ENCODE measurements at regions not wholly inside any gene's neighbourhood (a gene's known extent, or its start where the extent isn't known, plus 50 kb on each side); places are given as distances from the start of the nearest gene placed in this dataset.
"Not testable (repeated sequence)": the region's sequence is repeated elsewhere in the genome, so short reads cannot be mapped to it uniquely, and the experiment has no call there.

GRCh38 chr6:133787859-133788505 lies 100.9 kb upstream of the TCF21 start:
- POLR2A ChIA-PET (ENCODE audit: unreplicated experiment), result no interaction called here
- H2AFZ ChIP-seq (ENCODE audit: low read length), result no peak overlapping the region
- no peaks in the 10 kb centered on the region for H3K79me2 ChIP-seq (ENCODE audit: low read length)
- DNase-seq (no peak), ATAC-seq (no peak)
- intact Hi-C loops (cut with micrococcal nuclease), result no loop called here
- H3K9me3 ChIP-seq (ENCODE audit: low read length), result no peaks in the 10 kb centered on the region
- no peak overlapping the region for H3K4me3 ChIP-seq (ENCODE audit: low read length)
- no peaks in the 10 kb centered on the region for H3K36me3 ChIP-seq (ENCODE audit: low read depth, low read length)
- no peak overlapping the region for H3K9ac ChIP-seq (ENCODE audit: low read length)
- no peak for TF ChIP-seq EZH2 (IDR thresholded peaks at IDR 0.05; ENCODE audit: low read length, unreplicated experiment)
- TF ChIP-seq EZH2phosphoT487 (IDR thresholded peaks at IDR 0.05; ENCODE audit: borderline replicate concordance, low read length), result no peak
- TF ChIP-seq CTCF (conservative IDR thresholded peaks at IDR 0.05; ENCODE audit: low read depth, low read length), result no peak
- BruUV-seq (replicated peaks), result no TSS peak
- H4K20me1 ChIP-seq (ENCODE audit: low read length), result no peaks in the 10 kb centered on the region
- H3K4me1 ChIP-seq (ENCODE audit: insufficient read depth, low read length), result no peaks in the 10 kb centered on the region
- no peaks in the 10 kb centered on the region for H3F3A ChIP-seq (ENCODE audit: low read length, unreplicated experiment)
- no peak overlapping the region for H3K4me2 ChIP-seq (ENCODE audit: low read length)
- no peaks in the 10 kb centered on the region for H3K27me3 ChIP-seq (ENCODE audit: low read length)
- CTCF ChIA-PET, result no interaction called here
- H3K27ac ChIP-seq (ENCODE audit: low read length), result no peak overlapping the region
- no peaks in the 10 kb centered on the region for H3K9me2 ChIP-seq (replicated peaks; ENCODE audit: low read length)

GRCh38 chr6:133788556-133788955 lies 100.4 kb upstream of the TCF21 start:
- H3K4me3 ChIP-seq (ENCODE audit: low read length), result no peak overlapping the region
- DNase-seq, result no peak
- no peaks in the 10 kb centered on the region for H3F3A ChIP-seq (ENCODE audit: low read length, unreplicated experiment)
- H3K4me1 ChIP-seq (ENCODE audit: insufficient read depth, low read length), result no peaks in the 10 kb centered on the region
- H3K27me3 ChIP-seq (ENCODE audit: low read length), result no peaks in the 10 kb centered on the region
- H3K4me2 ChIP-seq (ENCODE audit: low read length), result no peak overlapping the region
- TF ChIP-seq CTCF (conservative IDR thresholded peaks at IDR 0.05; ENCODE audit: low read depth, low read length) (no peak), EZH2phosphoT487 (IDR thresholded peaks at IDR 0.05; ENCODE audit: borderline replicate concordance, low read length) (no peak), EZH2 (IDR thresholded peaks at IDR 0.05; ENCODE audit: low read length, unreplicated experiment) (no peak)
- H2AFZ ChIP-seq (ENCODE audit: low read length), result no peak overlapping the region
- no peak overlapping the region for H3K27ac ChIP-seq (ENCODE audit: low read length)
- no peaks in the 10 kb centered on the region for H4K20me1 ChIP-seq (ENCODE audit: low read length)
- ATAC-seq, result no peak
- CTCF ChIA-PET, result no interaction called here
- POLR2A ChIA-PET (ENCODE audit: unreplicated experiment), result no interaction called here
- H3K79me2 ChIP-seq (ENCODE audit: low read length), result no peaks in the 10 kb centered on the region
- no peaks in the 10 kb centered on the region for H3K9me2 ChIP-seq (replicated peaks; ENCODE audit: low read length)
- H3K9me3 ChIP-seq (ENCODE audit: low read length), result no peaks in the 10 kb centered on the region
- H3K9ac ChIP-seq (ENCODE audit: low read length), result no peak overlapping the region
- no peaks in the 10 kb centered on the region for H3K36me3 ChIP-seq (ENCODE audit: low read depth, low read length)
- no TSS peak for BruUV-seq (replicated peaks)
- intact Hi-C loops (cut with micrococcal nuclease), result no loop called here

GRCh38 chr6:133789449-133789848 lies 99.5 kb upstream of the TCF21 start:
- H3K9ac ChIP-seq (ENCODE audit: low read length); ATAC-seq; H3K4me2 ChIP-seq (ENCODE audit: low read length); H4K20me1 ChIP-seq (ENCODE audit: low read length); H3K9me3 ChIP-seq (ENCODE audit: low read length); DNase-seq; H3K27ac ChIP-seq (ENCODE audit: low read length); BruUV-seq (replicated peaks); H3K79me2 ChIP-seq (ENCODE audit: low read length); H3K36me3 ChIP-seq (ENCODE audit: low read depth, low read length); POLR2A ChIA-PET (ENCODE audit: unreplicated experiment); H3K4me3 ChIP-seq (ENCODE audit: low read length); CTCF ChIA-PET; H3K9me2 ChIP-seq (replicated peaks; ENCODE audit: low read length); intact Hi-C loops (cut with micrococcal nuclease); H3K4me1 ChIP-seq (ENCODE audit: insufficient read depth, low read length); H2AFZ ChIP-seq (ENCODE audit: low read length); H3K27me3 ChIP-seq (ENCODE audit: low read length); H3F3A ChIP-seq (ENCODE audit: low read length, unreplicated experiment): not testable (repeated sequence)

GRCh38 chr6:133790756-133791155 lies 98.2 kb upstream of the TCF21 start:
- CTCF ChIA-PET; DNase-seq; H2AFZ ChIP-seq (ENCODE audit: low read length); H3K4me3 ChIP-seq (ENCODE audit: low read length); H3K9me3 ChIP-seq (ENCODE audit: low read length); H3K9me2 ChIP-seq (replicated peaks; ENCODE audit: low read length); H3K4me1 ChIP-seq (ENCODE audit: insufficient read depth, low read length); H3K4me2 ChIP-seq (ENCODE audit: low read length); BruUV-seq (replicated peaks); intact Hi-C loops (cut with micrococcal nuclease); H4K20me1 ChIP-seq (ENCODE audit: low read length); H3K79me2 ChIP-seq (ENCODE audit: low read length); H3F3A ChIP-seq (ENCODE audit: low read length, unreplicated experiment); ATAC-seq; H3K9ac ChIP-seq (ENCODE audit: low read length); H3K27ac ChIP-seq (ENCODE audit: low read length); H3K36me3 ChIP-seq (ENCODE audit: low read depth, low read length); H3K27me3 ChIP-seq (ENCODE audit: low read length); POLR2A ChIA-PET (ENCODE audit: unreplicated experiment): not testable (repeated sequence)

GRCh38 chr6:133795051-133795450 lies 93.9 kb upstream of the TCF21 start:
- H3K36me3 ChIP-seq (ENCODE audit: low read depth, low read length); H3F3A ChIP-seq (ENCODE audit: low read length, unreplicated experiment); H3K9ac ChIP-seq (ENCODE audit: low read length); intact Hi-C loops (cut with micrococcal nuclease); DNase-seq; H3K27me3 ChIP-seq (ENCODE audit: low read length); POLR2A ChIA-PET (ENCODE audit: unreplicated experiment); H2AFZ ChIP-seq (ENCODE audit: low read length); H3K79me2 ChIP-seq (ENCODE audit: low read length); CTCF ChIA-PET; H4K20me1 ChIP-seq (ENCODE audit: low read length); H3K27ac ChIP-seq (ENCODE audit: low read length); H3K4me3 ChIP-seq (ENCODE audit: low read length); ATAC-seq; H3K4me1 ChIP-seq (ENCODE audit: insufficient read depth, low read length); H3K9me3 ChIP-seq (ENCODE audit: low read length); H3K9me2 ChIP-seq (replicated peaks; ENCODE audit: low read length); H3K4me2 ChIP-seq (ENCODE audit: low read length); BruUV-seq (replicated peaks): not testable (repeated sequence)

Measured in PC-3 (cell line).